SK-N-SH treated with all-trans-retinoic acid at 6 μM for 48 hours (cell line): ENCODE measurements at regions not wholly inside any gene's neighbourhood (a gene's known extent, or its start where the extent isn't known, plus 50 kb on each side); places are given as distances from the start of the nearest gene placed in this dataset.

Experiments
- ARNTL ChIP-seq: fragments of 450-650 bp; formaldehyde crosslinking; IDR thresholded peaks from 2 replicates; pipeline ENCODE4 v1.5.0; 2020; ENCODE audit warnings: low read depth, mild to moderate bottlenecking, moderate library complexity, borderline replicate concordance
- GLIS3 ChIP-seq: fragments of 250-450 bp; sonication (Bioruptor Pico); IDR thresholded peaks from 2 replicates; pipeline ENCODE4 v1.5.0; 2020; ENCODE audit warnings: mild to moderate bottlenecking, moderate library complexity
- PATZ1 ChIP-seq: fragments of 250-450 bp; sonication (Bioruptor Pico); IDR thresholded peaks from 2 replicates; pipeline ENCODE4 v1.8.0; 2020; ENCODE audit warnings: mild to moderate bottlenecking, moderate library complexity, borderline replicate concordance
- PPARA ChIP-seq: fragments of 250-450 bp; sonication (Bioruptor Pico); IDR thresholded peaks from 2 replicates; pipeline ENCODE4 v1.5.0; 2020; ENCODE audit warnings: mild to moderate bottlenecking, borderline replicate concordance

- TF ChIP-seq ARNTL (CRISPR knock-in tag) (no peak), PATZ1 (CRISPR knock-in tag) (no peak), GLIS3 (no peak), PPARA (CRISPR knock-in tag) (no peak)
Measured at GRCh38 chr12:34396006-34396860, 373.9 kb downstream of the ALG10 start.
